ENCODE measurements at regions not wholly inside any gene's neighbourhood (a gene's known extent, or its start where the extent isn't known, plus 50 kb on each side); places are given as distances from the start of the nearest gene placed in this dataset.

DNA sequence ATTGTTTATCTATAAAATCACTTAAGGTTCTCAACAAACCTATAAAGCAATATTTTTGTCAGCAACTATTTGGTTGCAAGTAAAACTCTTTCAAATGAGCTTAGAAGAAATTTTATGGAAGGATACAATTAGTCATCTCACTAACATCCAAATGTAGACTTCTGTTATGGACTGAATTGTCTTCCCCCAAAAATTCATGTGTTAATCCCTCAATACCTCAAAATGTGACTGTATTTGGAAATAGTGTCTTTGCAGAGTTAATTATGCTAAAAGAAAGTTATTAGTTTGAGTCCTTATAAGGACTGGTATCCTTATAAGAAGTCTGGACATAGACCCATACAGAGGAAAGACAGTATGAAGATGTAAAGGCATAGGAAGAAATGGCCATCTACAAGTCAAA is 357.8 kb upstream of the PRMT6 start:
- no peak for TF ChIP-seq TAF1 (IDR thresholded peaks at IDR 0.05; ENCODE audit: borderline replicate concordance, low read depth, low read length)
- no peak for TF ChIP-seq POLR2A (IDR thresholded peaks at IDR 0.05; ENCODE audit: low read depth, low read length)
- no peak for TF ChIP-seq POLR2AphosphoS5 (IDR thresholded peaks at IDR 0.05; ENCODE audit: low read depth, low read length)
- FAIRE-seq, result no peak
- DNase-seq (ENCODE audit: insufficient read length), result no peak

DNA sequence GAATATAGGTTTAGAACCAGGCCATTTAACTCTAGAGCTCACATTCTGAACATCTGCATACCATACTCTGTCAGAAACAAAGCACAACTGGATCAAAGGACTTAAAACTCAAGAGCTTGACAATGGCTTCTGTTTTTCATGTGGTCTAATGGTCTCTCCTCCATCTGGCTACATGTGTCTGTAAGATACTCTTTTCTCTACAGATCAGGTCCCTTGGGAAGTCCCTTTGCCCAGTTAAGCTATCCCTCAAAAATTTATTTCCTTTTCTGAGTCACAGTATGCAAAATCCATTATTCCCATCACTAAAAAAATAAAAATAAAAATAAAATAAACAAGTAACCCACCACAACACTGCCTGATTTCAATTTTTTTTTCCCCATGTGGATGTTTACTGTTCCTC is 357.0 kb upstream of the PRMT6 start:
- TF ChIP-seq POLR2A (IDR thresholded peaks at IDR 0.05; ENCODE audit: low read depth, low read length) (no peak), TAF1 (IDR thresholded peaks at IDR 0.05; ENCODE audit: borderline replicate concordance, low read depth, low read length) (no peak), POLR2AphosphoS5 (IDR thresholded peaks at IDR 0.05; ENCODE audit: low read depth, low read length) (no peak)
- FAIRE-seq, result no peak
- DNase-seq (ENCODE audit: insufficient read length), result no peak

DNA sequence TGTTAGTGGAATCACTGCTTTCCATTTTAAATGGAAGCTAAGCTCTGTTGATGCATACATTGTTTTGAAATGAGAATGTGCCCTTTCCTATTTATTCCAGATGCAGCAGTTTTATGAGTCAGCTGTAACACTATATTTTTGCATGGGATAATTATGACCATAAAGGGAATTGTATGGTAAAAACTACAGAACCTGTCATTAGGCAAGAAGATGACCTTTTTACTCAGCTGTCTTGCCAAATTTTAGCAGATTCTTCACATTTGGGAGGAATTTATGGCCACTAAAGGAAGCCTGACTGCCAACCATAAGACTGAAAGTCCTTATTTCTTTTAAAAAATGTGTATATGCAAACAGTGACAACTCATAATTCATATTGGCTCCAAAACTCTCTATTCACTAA is 356.3 kb upstream of the PRMT6 start:
- TF ChIP-seq POLR2A (IDR thresholded peaks at IDR 0.05; ENCODE audit: low read depth, low read length) (no peak), POLR2AphosphoS5 (IDR thresholded peaks at IDR 0.05; ENCODE audit: low read depth, low read length) (no peak), TAF1 (IDR thresholded peaks at IDR 0.05; ENCODE audit: borderline replicate concordance, low read depth, low read length) (no peak)
- FAIRE-seq (no peak), DNase-seq (ENCODE audit: insufficient read length) (no peak)

DNA sequence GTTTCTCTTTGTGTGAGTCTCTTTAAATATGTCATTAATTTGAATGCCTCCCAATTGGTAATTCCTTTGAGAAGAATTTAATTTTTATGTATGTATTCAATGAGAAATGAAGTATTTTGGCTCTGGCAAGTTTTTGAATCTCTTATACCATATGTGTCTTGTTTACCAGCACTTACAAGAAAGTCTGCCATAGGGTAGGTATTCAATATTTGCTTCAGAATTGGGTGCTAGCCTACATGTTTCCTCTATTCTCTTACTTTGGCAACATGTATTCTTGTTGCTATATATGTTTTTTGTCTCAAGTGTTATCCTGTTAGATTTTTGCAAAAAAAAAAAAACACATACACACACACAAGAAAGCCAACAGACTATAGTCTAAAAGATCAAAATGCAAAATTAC is 350.5 kb upstream of the PRMT6 start:
- TF ChIP-seq TAF1 (IDR thresholded peaks at IDR 0.05; ENCODE audit: borderline replicate concordance, low read depth, low read length), result no peak
- TF ChIP-seq POLR2A (IDR thresholded peaks at IDR 0.05; ENCODE audit: low read depth, low read length), result no peak
- TF ChIP-seq POLR2AphosphoS5 (IDR thresholded peaks at IDR 0.05; ENCODE audit: low read depth, low read length), result no peak
- no peak for FAIRE-seq
- DNase-seq (ENCODE audit: insufficient read length), result no peak

DNA sequence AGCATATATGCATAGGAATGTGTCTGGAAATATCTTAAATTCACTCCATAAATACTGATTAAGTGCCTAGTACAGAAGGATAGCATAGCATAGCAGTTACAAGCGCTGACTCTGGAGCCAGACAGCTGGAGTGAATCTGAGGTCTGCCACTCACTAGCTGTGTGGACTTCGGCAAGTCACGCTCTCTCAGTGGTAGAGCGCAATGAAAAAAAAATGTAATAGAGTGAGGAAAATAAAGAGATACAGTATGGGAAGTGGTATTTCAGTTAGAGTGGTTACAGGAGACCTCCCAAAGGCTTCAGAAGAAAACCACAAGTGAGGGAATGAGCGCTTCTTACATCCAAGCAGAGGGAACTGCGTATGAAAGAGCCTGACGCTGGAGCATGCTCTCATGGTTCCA is 338.9 kb upstream of the PRMT6 start:
- DNase-seq (ENCODE audit: insufficient read length), result no peak
- no peak for FAIRE-seq
- TF ChIP-seq POLR2A (IDR thresholded peaks at IDR 0.05; ENCODE audit: low read depth, low read length), result no peak

DNA sequence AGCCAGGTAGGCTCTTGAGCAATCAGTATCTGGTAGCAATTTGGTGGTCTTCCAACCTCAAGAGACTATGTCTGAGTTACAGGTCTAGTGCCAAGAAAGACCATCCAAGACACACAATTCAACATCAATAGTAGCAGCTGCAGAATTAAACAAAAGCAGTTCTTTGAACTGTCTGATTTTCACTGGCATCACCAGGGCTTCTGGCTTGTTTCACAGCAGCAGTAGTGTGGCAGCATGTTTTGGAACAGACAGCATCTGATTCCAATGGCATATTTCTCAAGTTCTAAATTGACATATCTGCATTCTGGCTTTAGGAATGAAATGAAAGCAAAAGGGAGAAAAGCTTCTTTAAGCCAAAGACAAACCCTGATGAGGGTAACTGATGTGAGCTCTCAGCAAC is 334.7 kb upstream of the PRMT6 start:
- no peak for DNase-seq (ENCODE audit: insufficient read length)
- no peak for FAIRE-seq
- TF ChIP-seq POLR2A (IDR thresholded peaks at IDR 0.05; ENCODE audit: low read depth, low read length), result no peak
- no peak for TF ChIP-seq TAF1 (IDR thresholded peaks at IDR 0.05; ENCODE audit: borderline replicate concordance, low read depth, low read length)
- no peak for TF ChIP-seq POLR2AphosphoS5 (IDR thresholded peaks at IDR 0.05; ENCODE audit: low read depth, low read length)

DNA sequence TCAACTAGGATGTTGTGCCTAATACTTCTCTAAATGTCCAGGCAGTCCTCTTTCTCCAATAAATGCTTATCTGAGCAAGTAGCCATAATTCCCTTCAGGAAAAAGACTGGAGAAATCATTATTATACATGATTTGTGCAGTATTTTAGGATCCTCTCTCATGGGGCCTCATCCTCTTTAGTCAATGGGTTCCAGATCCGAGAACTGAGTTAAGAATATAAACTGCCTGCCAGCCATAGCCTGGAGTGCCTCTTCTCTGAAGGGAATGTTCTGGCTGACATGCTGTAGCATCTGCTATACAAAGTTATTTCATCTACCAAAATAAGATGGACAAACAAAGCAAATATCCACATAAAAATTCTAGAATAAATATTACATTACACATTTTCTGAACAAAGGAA is 334.0 kb upstream of the PRMT6 start:
- DNase-seq (ENCODE audit: insufficient read length) (no peak), FAIRE-seq (no peak)
- no peak for TF ChIP-seq POLR2AphosphoS5 (IDR thresholded peaks at IDR 0.05; ENCODE audit: low read depth, low read length)
- no peak for TF ChIP-seq POLR2A (IDR thresholded peaks at IDR 0.05; ENCODE audit: low read depth, low read length)
- TF ChIP-seq TAF1 (IDR thresholded peaks at IDR 0.05; ENCODE audit: borderline replicate concordance, low read depth, low read length), result no peak

DNA sequence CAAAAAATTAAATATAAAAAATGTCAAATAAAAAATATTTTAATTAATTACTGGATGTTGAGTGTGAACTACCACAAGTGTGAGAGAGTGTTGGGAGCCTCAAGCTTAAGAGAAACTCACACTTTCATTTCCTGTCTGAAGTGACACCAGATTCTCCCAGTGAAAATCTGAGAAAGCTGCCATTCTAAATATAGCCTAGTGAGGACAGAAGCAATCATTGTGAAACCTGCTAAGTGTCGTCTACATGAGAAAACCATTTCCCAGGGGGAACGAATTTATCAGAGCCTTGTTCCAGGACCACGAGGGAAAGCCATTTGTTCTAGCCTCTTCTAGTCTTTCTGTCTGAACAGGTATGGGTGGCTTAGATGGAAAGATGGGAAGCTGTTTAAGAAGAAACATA is 329.3 kb upstream of the PRMT6 start:
- TF ChIP-seq POLR2AphosphoS5 (IDR thresholded peaks at IDR 0.05; ENCODE audit: low read depth, low read length) (no peak), POLR2A (IDR thresholded peaks at IDR 0.05; ENCODE audit: low read depth, low read length) (no peak), TAF1 (IDR thresholded peaks at IDR 0.05; ENCODE audit: borderline replicate concordance, low read depth, low read length) (no peak)
- DNase-seq (ENCODE audit: insufficient read length), result no peak
- FAIRE-seq, result no peak

DNA sequence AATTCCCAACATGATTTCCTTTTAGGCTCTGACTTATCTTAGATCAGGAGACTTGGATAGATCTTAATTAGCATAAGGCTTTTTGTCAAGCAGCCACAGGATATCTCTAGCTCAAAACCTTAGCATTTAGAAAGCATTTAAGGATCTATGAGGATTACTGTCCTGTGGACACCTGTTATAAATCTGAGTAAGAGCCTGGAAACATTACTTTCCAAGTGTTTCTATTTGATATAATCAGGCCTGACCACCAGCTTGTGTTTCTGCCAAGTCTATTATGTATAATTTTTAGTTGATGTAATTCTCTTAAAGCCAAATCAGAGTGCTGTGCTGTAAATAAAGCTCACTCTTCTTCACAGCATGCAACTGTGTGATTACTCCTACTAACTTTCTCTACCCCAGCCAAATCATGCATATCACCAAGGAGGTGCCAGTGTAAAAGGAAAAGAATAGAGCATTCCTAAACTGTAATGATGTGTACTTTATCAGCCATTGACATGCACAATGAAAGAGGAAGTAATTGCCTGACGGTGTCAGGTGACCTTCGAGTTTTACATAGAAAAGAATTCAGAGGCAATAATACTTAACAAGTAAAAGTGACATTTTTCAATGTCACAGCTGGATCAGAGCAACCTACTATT is 309.9 kb upstream of the PRMT6 start:
- TF ChIP-seq POLR2A (IDR thresholded peaks at IDR 0.05; ENCODE audit: low read depth, low read length) (no peak), POLR2AphosphoS5 (IDR thresholded peaks at IDR 0.05; ENCODE audit: low read depth, low read length) (no peak), TAF1 (IDR thresholded peaks at IDR 0.05; ENCODE audit: borderline replicate concordance, low read depth, low read length) (no peak)
- FAIRE-seq (no peak), DNase-seq (ENCODE audit: insufficient read length) (no peak)

DNA sequence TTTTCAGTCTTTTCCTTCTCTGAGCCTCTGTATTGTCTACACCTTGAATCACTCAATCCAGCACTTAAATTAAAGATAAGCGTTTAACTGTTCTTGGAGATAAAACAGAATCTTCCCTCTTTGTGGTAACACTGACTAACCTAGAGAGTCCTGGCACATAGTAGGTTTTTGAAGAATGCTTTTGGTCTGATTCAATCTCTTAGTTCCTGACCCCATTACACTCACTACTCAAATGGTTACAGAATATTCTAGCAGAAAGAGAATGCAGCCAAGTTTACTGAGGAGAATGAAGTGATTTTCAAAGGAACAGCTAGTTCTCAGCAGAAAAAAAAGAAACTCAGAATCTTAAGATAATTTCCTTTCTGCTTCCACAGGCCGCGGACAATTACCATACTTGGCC is 309.2 kb upstream of the PRMT6 start:
- DNase-seq (ENCODE audit: insufficient read length) (no peak), FAIRE-seq (no peak)
- TF ChIP-seq POLR2AphosphoS5 (IDR thresholded peaks at IDR 0.05; ENCODE audit: low read depth, low read length) (no peak), TAF1 (IDR thresholded peaks at IDR 0.05; ENCODE audit: borderline replicate concordance, low read depth, low read length) (no peak), POLR2A (IDR thresholded peaks at IDR 0.05; ENCODE audit: low read depth, low read length) (no peak)

DNA sequence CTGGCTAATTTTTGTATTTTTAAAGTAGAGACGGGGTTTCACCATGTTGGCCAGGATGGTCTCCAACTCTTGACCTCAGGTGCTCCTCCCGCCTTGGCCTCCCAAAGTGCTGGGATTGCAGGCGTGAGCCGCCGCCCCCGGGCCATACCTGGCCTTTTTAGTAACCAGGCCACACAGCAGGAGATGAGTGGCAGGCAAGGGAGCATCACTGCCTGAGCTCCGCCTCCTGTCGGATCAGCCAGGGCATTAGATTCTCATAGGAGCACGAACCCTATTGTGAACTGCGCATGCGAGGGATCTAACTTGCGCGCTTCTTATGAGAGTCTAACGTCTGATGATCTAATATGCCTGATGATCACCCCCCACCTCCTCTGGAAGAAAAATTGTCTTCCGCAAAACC is 308.7 kb upstream of the PRMT6 start:
- DNase-seq (ENCODE audit: insufficient read length) (no peak), FAIRE-seq (no peak)
- no peak for TF ChIP-seq POLR2A (IDR thresholded peaks at IDR 0.05; ENCODE audit: low read depth, low read length)
- no peak for TF ChIP-seq TAF1 (IDR thresholded peaks at IDR 0.05; ENCODE audit: borderline replicate concordance, low read depth, low read length)
- TF ChIP-seq POLR2AphosphoS5 (IDR thresholded peaks at IDR 0.05; ENCODE audit: low read depth, low read length), result no peak

DNA sequence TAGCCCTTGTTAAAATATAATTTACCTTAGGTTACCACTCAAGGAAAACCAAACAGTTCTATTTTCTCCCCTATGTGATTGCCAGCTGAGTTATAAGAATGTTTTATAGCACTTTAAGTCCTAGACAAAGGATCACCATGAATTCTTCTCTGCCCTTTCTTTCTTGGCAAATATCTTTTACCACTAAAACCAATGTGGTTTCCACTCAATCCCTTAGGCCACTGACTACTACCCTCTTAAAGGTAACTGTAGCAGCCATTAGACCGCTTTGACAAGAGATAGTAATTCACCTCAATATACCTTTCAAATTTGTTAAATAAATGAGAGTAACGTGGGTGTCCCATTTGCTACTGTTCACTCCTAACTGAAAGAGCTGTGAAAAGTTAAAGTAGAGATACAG is 307.9 kb upstream of the PRMT6 start:
- DNase-seq (ENCODE audit: insufficient read length) (no peak), FAIRE-seq (no peak)
- TF ChIP-seq TAF1 (IDR thresholded peaks at IDR 0.05; ENCODE audit: borderline replicate concordance, low read depth, low read length), result no peak
- TF ChIP-seq POLR2AphosphoS5 (IDR thresholded peaks at IDR 0.05; ENCODE audit: low read depth, low read length), result no peak
- TF ChIP-seq POLR2A (IDR thresholded peaks at IDR 0.05; ENCODE audit: low read depth, low read length), result no peak

DNA sequence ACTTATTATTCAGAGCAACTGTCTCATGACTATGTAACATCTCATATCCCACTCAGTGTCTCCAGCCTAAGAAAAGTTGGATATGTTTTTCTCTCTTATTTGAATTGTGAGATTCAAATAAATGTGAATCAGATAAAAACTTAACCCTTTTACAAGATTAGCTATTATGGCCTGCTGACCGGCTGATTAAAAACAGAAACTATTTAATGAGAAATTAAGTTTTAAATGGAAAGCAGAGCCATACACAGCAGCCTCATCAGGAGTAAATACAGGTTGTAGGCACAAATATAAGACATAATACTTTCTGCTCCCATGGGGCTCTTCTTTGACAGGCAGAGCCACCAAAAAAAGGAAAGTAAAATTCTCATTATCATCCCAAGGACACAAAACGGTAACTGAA is 307.0 kb upstream of the PRMT6 start:
- TF ChIP-seq POLR2A (IDR thresholded peaks at IDR 0.05; ENCODE audit: low read depth, low read length) (no peak), TAF1 (IDR thresholded peaks at IDR 0.05; ENCODE audit: borderline replicate concordance, low read depth, low read length) (no peak), POLR2AphosphoS5 (IDR thresholded peaks at IDR 0.05; ENCODE audit: low read depth, low read length) (no peak)
- FAIRE-seq, result no peak

More for the DNA sequence above, 307.0 kb upstream of the PRMT6 start:
- DNase-seq (ENCODE audit: insufficient read length), result no peak
